Esophagus muscularis mucosa (tissue), 4 donors: ENCODE measurements at regions not wholly inside any gene's neighbourhood (a gene's known extent, or its start where the extent isn't known, plus 50 kb on each side); places are given as distances from the start of the nearest gene placed in this dataset.

Source experiments
- EP300 ChIP-seq: sonication (generic); formaldehyde crosslinking; IDR thresholded peaks from one replicate; pipeline ENCODE4 v1.6.1; 2017; ENCODE audit warnings: antibody characterized with exemption
- POLR2A ChIP-seq: fragments of 450-650 bp; IDR thresholded peaks from one replicate; pipeline ENCODE4 v1.6.1; 2017; ENCODE audit warnings: antibody characterized with exemption, moderate library complexity, mild to moderate bottlenecking, low read depth
- POLR2AphosphoS5 ChIP-seq, 2 donors: sonication (generic); formaldehyde crosslinking; IDR thresholded peaks; one replicate each; pipeline ENCODE4 v1.6.1; 2017; ENCODE audit warnings: antibody characterized with exemption in 2 of 2
- TF ChIP-seq, protein P1 (sequence below), 3 experiments: fragments of 200-600 bp in 2 of 3; fragments of 450-650 bp in 1 of 3; sonication (generic) in 2 of 3; IDR thresholded peaks; one replicate each; pipeline ENCODE4 v1.5.1; 2017 to 2019; ENCODE audit warnings: antibody characterized with exemption in 3 of 3, mild to moderate bottlenecking in 2 of 3, moderate library complexity in 1 of 3

GRCh38 chr12:115511986-115512711 is 765.3 kb downstream of the MED13L start:
- TF ChIP-seq, protein P1, sequence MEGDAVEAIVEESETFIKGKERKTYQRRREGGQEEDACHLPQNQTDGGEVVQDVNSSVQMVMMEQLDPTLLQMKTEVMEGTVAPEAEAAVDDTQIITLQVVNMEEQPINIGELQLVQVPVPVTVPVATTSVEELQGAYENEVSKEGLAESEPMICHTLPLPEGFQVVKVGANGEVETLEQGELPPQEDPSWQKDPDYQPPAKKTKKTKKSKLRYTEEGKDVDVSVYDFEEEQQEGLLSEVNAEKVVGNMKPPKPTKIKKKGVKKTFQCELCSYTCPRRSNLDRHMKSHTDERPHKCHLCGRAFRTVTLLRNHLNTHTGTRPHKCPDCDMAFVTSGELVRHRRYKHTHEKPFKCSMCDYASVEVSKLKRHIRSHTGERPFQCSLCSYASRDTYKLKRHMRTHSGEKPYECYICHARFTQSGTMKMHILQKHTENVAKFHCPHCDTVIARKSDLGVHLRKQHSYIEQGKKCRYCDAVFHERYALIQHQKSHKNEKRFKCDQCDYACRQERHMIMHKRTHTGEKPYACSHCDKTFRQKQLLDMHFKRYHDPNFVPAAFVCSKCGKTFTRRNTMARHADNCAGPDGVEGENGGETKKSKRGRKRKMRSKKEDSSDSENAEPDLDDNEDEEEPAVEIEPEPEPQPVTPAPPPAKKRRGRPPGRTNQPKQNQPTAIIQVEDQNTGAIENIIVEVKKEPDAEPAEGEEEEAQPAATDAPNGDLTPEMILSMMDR (IDR thresholded peaks at IDR 0.05): no peak
- TF ChIP-seq POLR2A (no peak), POLR2AphosphoS5 (IDR thresholded peaks at IDR 0.05) (no peak), EP300 (no peak)
